Panc1 (cell line): ENCODE measurements at regions not wholly inside any gene's neighbourhood (a gene's known extent, or its start where the extent isn't known, plus 50 kb on each side); places are given as distances from the start of the nearest gene placed in this dataset.

ENCODE experiments used
- ATAC-seq: fragments of 200-7000 bp; cut with Tn5 transposase; 2 replicates; pipeline ENCODE4 v1.9.1; 2020; ENCODE audit warnings: mild to moderate bottlenecking, moderate library complexity
- BruUV-seq: library from RNA; stranded (reverse); fragments of 400-500 nt; replicated peaks from 2 replicates; lab custom pipeline; 2021; lab: Mats Ljungman, UMichigan
- CTCF ChIA-PET: fragments of 300-600 bp; sonication (Branson Sonifier 250); formaldehyde crosslinking; loops from one replicate; lab custom pipeline; 2022; ENCODE audit warnings: antibody characterized with exemption; lab: Charles Lee
- POLR2A ChIA-PET: fragments of 300-600 bp; sonication (Branson Sonifier 250); formaldehyde crosslinking; loops from one replicate; lab custom pipeline; 2022; ENCODE audit warnings: antibody characterized with exemption; lab: Charles Lee
- DNase-seq: peaks from one replicate; pipeline ENCODE4 v3.0.0-alpha.2; 2010; ENCODE audit warnings: low read depth, low spot score
- H3K27ac ChIP-seq: 2 replicates; pipeline ENCODE4 v1.5.1; 2011; ENCODE audit warnings: mild to moderate bottlenecking, low read length, inconsistent platforms
- H3K27me3 ChIP-seq: fragments of 200-500 bp; sonication (Bioruptor generic); 2 replicates; pipeline ENCODE4 v1.6.0; 2014; ENCODE audit warnings: low read length, inconsistent platforms; ENCODE audit not compliant: control insufficient read depth, insufficient read depth
- H3K36me3 ChIP-seq: fragments of 200-500 bp; sonication (Bioruptor generic); 2 replicates; pipeline ENCODE4 v1.5.1; 2014; ENCODE audit warnings: inconsistent platforms, mild to moderate bottlenecking, low read length, moderate library complexity; ENCODE audit not compliant: control insufficient read depth, insufficient read depth
- H3K4me1 ChIP-seq: 2 replicates; pipeline ENCODE4 v1.5.1; 2011; ENCODE audit warnings: inconsistent platforms, mild to moderate bottlenecking, low read length, moderate library complexity; ENCODE audit not compliant: control insufficient read depth, insufficient read depth
- H3K4me3 ChIP-seq, 2 experiments: 2 replicates each; pipeline ENCODE4 v1.5.1; 2011 to 2012; ENCODE audit warnings: low read depth in 2 of 2, low read length in 2 of 2, mild to moderate bottlenecking in 2 of 2, inconsistent platforms in 1 of 2, moderate library complexity in 1 of 2
- H3K9me3 ChIP-seq: fragments of 200-500 bp; sonication (Bioruptor generic); 2 replicates; pipeline ENCODE4 v1.5.1; 2014; ENCODE audit warnings: low read depth, mild to moderate bottlenecking, inconsistent platforms, low read length, moderate library complexity; ENCODE audit not compliant: control insufficient read depth, insufficient read depth
- CTCF ChIP-seq: fragments of 450-650 bp; IDR thresholded peaks from 2 replicates; pipeline ENCODE4 v1.5.1; 2017; ENCODE audit warnings: mild to moderate bottlenecking
- POLR2AphosphoS5 ChIP-seq: IDR thresholded peaks from 2 replicates; pipeline ENCODE4 v1.6.1; 2012; ENCODE audit warnings: mild to moderate bottlenecking, low read depth, low read length, moderate library complexity
- REST ChIP-seq, 2 experiments: IDR thresholded peaks; 2 replicates each; pipeline ENCODE4 v1.6.1; 2011 to 2012; ENCODE audit warnings: low read depth in 2 of 2, control low read depth in 1 of 2, low read length in 1 of 2, mild to moderate bottlenecking in 1 of 2, moderate library complexity in 1 of 2; ENCODE audit not compliant: insufficient read depth in 1 of 2
- SIN3A ChIP-seq: IDR thresholded peaks from 2 replicates; pipeline ENCODE4 v1.6.1; 2012; ENCODE audit warnings: low read depth, mild to moderate bottlenecking, low read length, moderate library complexity, borderline replicate concordance; ENCODE audit not compliant: insufficient read depth
- TCF7L2 ChIP-seq: IDR thresholded peaks from 2 replicates; pipeline ENCODE4 v1.6.1; 2011; ENCODE audit warnings: mild to moderate bottlenecking, low read depth, low read length, inconsistent platforms
- in situ Hi-C: cut with HindIII; loops from 2 replicates; pipeline ENCODE4 v1.10.0; 2016; ENCODE audit warnings: low sequenced_read_pairs, low pct_unique_long_range_greater_than_20kb
- intact Hi-C: fragments of 100-400 bp; cut with micrococcal nuclease; formaldehyde crosslinking; loops from one replicate; pipeline ENCODE4 v1.10.0; 2022; ENCODE audit not compliant: unreplicated experiment

DNA sequence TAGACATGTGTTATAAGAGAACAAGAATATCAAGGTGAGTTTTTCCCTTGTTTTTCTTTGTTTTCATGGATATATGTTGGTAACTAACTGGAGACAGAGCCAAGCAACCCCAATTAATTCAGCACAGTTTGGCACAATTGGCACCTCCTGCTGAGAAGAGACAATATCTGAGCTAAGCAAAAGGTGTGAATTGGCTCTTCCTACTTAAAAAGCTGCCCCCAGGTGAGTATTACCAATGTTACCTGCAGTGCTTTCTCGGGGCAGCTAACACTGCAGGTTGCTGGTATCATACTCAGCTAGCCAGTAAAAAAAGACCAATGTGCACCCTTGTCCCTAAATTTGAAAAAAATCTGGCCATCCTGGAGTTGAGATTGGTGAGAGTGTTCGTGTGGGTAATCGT, 871.2 kb upstream of the TENM3 start:
- no TSS peak for BruUV-seq
- Histone ChIP-seq H3K4me3 (no peak overlapping the region), H3K4me1 (no peaks in the 10 kb centered on the region), H3K36me3 (no peaks in the 10 kb centered on the region), H3K27ac (no peak overlapping the region), H3K9me3 (no peaks in the 10 kb centered on the region), H3K27me3 (no peaks in the 10 kb centered on the region)
- ATAC-seq (no peak), DNase-seq (no peak)
- intact Hi-C loops: no loop called here
- POLR2A ChIA-PET: no interaction called here
- CTCF ChIA-PET: no interaction called here
- TF ChIP-seq TCF7L2: no peak
- no peak for TF ChIP-seq CTCF
- no peak for TF ChIP-seq POLR2AphosphoS5
- TF ChIP-seq SIN3A: no peak
- no peak for TF ChIP-seq REST (IDR thresholded peaks at IDR 0.05; ENCODE audit: insufficient read depth in 1 of 2, low read depth in 2 of 2, low read length in 1 of 2)
- in situ Hi-C loops: no loop called here

GRCh38 chr4:181376058-181376457, 867.1 kb upstream of the TENM3 start:
- ChIA-PET CTCF (no interaction called here), POLR2A (no interaction called here)
- in situ Hi-C loops (no loop called here), intact Hi-C loops (no loop called here)
- Histone ChIP-seq H3K4me1 (no peaks in the 10 kb centered on the region), H3K27me3 (no peaks in the 10 kb centered on the region), H3K9me3 (no peaks in the 10 kb centered on the region), H3K4me3 (no peak overlapping the region), H3K27ac (no peak overlapping the region), H3K36me3 (no peaks in the 10 kb centered on the region)
- no TSS peak for BruUV-seq
- DNase-seq (no peak), ATAC-seq (no peak)
- TF ChIP-seq REST (IDR thresholded peaks at IDR 0.05; ENCODE audit: insufficient read depth in 1 of 2, low read depth in 2 of 2, low read length in 1 of 2) (no peak), SIN3A (no peak)
